NCI-H524 treated with DMSO at 0.1 percent for 48 hours (cell line): ENCODE measurements at regions not wholly inside any gene's neighbourhood (a gene's known extent, or its start where the extent isn't known, plus 50 kb on each side); places are given as distances from the start of the nearest gene placed in this dataset.
A peak's percentile ranks its signal among the peaks of the same experiment; 100 is the strongest.

Source experiments
- DNase-seq: peaks from one replicate; lab custom pipeline; 2025; lab: John Stamatoyannopoulos, UW

GRCh38 chr4:177109769-177110168 is 199.9 kb upstream of the NEIL3 start:
- DNase-seq: no peak

DNA sequence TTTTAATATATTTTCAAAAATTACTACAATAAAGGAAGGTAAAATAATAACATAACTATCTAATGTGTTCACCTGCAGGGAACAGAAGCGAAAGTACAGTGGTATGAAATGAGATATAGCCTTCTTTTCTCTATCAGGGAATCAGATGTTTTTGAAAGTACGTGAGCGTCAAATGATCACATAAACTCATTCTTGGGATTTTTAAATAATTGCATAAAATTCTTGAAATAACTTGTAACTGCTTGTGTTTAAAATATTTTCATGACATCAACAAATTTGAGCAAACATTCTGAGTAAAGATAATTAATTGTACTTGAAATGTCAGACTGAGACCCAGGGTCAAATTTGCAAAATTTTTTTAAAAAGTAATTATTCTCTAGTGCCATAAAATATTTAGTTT is 193.5 kb upstream of the NEIL3 start:
- no peak for DNase-seq

GRCh38 chr4:177117256-177117655 is 192.4 kb upstream of the NEIL3 start:
- DNase-seq: no peak

GRCh38 chr4:177118596-177118995 is 191.1 kb upstream of the NEIL3 start:
- peak; percentile 0 for DNase-seq

GRCh38 chr4:177119021-177119471 is 190.6 kb upstream of the NEIL3 start:
- DNase-seq: no peak

DNA sequence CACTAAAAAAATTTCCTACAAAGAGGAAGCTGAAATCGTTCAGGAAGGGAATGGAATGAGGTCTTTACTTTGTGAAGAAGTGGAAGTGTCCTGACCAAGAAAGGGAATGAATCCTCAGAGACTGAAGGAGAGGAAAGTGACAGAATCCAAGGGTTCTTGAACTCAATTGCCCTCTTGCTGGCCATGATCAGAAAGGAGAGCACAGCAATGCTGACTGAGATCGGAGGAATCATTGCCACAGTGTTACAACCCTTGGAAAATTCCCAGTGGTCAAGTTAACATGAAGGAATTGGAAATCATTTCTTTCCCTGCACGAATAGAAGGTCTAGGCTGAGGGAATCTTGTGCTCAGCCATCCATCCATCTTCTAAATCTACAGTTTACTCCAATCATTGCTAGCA is 190.0 kb upstream of the NEIL3 start:
- DNase-seq: no peak

GRCh38 chr4:177123811-177124210 is 185.9 kb upstream of the NEIL3 start:
- DNase-seq: no peak

GRCh38 chr4:177124349-177125064 is 185.2 kb upstream of the NEIL3 start:
- DNase-seq: no peak

GRCh38 chr4:177125656-177126055 is 184.0 kb upstream of the NEIL3 start:
- no peak for DNase-seq

- no peak for DNase-seq
Observed at GRCh38 chr4:177127658-177128057, 182.0 kb upstream of the NEIL3 start.

DNA sequence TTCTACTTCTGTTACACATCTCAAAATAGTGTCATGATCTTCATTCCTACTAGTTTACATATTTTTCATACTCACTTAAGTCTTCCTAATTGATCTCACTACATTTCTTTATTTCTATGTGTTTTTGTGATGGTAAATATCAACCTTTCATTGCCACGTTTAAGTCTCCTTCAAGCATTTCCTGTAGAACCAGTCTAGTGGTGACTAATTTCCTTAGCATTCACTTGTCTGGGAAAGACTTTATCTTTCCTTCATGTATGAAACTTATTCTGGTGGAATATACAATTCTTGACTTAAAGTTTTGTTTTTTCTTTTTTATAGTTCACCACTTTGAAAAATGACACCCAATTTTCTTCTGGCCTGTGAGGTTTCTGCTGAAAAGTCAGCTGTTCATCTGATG is 181.4 kb upstream of the NEIL3 start:
- DNase-seq: no peak

GRCh38 chr4:177131736-177132135 is 177.9 kb upstream of the NEIL3 start:
- no peak for DNase-seq

GRCh38 chr4:177147668-177148067 is 162.0 kb upstream of the NEIL3 start:
- DNase-seq: no peak

DNA sequence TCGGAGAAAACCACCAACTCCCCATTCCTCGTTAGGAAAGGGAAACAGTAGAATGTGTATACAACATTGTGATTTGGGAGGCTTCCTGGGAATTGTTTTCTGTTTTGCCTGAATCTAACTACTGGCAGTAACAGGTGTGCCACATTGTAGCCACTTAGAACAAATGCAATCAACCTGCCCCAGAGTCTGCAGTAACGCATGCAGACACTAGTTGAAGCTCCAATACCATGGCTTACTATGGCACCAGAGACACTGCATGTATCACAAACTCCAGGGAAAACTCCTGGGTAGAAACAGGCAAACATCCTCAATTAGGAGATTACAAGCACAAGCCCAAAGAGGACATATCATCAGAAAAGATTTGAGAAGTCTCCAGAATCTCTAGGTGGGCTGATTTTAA is 154.2 kb upstream of the NEIL3 start:
- DNase-seq: no peak

GRCh38 chr4:177159600-177159999 is 150.1 kb upstream of the NEIL3 start:
- no peak for DNase-seq

DNA sequence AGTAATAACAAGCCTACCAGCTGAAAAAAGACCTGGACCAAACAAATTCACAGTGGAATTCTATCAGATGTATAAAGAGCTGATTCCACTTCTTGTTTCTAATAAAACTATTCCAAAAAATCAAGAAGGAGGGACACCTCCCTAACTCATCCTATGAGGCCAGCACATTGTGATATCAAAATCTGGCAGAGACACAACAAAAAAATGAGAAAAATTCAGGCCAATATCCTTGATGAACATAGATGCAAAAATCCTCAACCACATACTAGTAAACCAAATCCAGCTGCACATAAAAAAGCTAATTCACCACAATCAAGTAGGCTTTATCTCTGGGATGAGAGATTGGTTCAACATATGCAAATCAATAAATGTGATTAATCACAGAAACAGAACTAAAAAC is 147.9 kb upstream of the NEIL3 start:
- DNase-seq: no peak

- DNase-seq: no peak
Observed at GRCh38 chr4:177163532-177163931, 146.1 kb upstream of the NEIL3 start.

GRCh38 chr4:177171588-177171987 is 138.1 kb upstream of the NEIL3 start:
- DNase-seq: no peak

DNA sequence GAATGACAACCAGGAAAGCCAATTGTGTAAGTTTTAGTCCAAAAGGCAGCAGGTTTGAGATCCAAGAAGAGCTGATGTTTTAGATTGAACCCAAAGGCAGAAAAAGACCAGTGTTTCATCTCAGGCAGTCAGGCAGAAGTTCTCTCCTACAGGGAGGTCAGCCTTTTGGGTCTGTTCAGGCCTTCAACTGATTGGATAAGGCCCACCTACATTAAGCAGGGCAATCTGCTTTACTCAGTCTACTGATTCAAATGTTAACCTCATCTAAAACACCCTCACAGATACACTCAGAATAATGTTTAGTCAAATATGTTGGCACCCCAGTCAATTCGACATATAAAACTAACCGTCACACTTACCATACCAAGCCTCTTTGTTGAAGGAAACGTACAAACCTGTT is 134.2 kb upstream of the NEIL3 start:
- DNase-seq: no peak

- no peak for DNase-seq
Observed at GRCh38 chr4:177177541-177178081, 132.1 kb upstream of the NEIL3 start.

DNA sequence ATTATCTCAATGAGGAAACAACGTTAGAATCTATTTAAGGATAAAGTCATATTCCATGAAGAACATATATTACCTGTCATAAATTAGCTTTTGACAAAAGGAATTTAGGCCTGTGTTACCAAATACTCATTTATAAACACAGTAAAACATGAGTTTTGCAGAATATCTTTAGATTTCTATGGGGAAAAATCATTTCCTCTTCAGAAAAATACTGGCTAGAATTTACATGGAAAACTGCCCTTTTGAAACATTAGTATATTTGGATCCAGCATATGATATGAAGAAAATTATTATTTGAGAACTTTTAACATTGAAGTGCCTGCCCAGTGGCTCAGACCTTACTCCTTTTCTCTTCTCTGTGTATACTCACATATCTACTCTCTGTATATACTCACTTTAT is 131.4 kb upstream of the NEIL3 start:
- DNase-seq: no peak

GRCh38 chr4:177182166-177182565 is 127.5 kb upstream of the NEIL3 start:
- no peak for DNase-seq

- DNase-seq: no peak
Observed at GRCh38 chr4:177182728-177183127, 126.9 kb upstream of the NEIL3 start.

DNA sequence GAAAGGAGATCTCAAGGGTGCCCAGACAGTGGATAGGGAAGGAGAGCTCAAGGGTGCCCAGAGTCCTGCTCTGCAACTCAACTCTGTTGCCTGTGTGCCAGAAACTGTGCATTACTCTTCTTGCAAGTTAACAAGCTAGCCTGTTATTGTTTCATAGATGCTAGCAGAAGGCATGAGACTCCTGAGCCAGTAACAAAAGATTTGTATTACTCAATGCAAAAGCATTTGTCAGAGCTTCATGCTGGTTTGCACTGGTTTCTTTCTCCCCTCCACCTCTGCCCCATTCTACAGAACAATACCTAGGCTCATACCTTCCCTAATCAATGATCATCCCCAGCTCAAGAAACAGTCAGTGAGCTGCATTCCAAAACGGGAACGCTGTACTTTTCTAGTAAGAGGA is 124.5 kb upstream of the NEIL3 start:
- no peak for DNase-seq
